OCI-M2 (cell line): ENCODE measurements at regions not wholly inside any gene's neighbourhood (a gene's known extent, or its start where the extent isn't known, plus 50 kb on each side); places are given as distances from the start of the nearest gene placed in this dataset.

Source experiments
- DNase-seq: peaks from one replicate; lab custom pipeline; 2025; ENCODE audit not compliant: unreplicated experiment; lab: John Stamatoyannopoulos, UW

DNA sequence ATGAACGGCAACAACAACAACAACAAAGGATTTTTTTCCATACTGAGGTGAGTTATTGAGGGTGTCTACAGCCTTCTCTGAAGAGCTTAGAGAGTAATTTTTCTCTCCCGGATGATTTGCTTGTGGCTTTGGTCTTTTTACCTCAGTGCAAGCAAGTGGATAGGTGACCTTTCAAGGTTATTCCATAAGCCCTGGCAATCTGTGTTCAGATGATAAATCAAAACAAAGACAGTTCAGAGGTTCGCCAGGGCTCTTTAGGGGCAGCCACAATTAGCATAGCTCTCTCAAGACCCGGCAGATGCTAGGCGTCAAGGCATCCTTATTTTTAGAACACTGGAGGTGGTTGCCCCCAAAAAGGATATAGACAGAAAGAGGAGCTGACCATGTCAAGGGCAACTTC lies 417.9 kb upstream of the C9orf72 start:
- no peak for DNase-seq

DNA sequence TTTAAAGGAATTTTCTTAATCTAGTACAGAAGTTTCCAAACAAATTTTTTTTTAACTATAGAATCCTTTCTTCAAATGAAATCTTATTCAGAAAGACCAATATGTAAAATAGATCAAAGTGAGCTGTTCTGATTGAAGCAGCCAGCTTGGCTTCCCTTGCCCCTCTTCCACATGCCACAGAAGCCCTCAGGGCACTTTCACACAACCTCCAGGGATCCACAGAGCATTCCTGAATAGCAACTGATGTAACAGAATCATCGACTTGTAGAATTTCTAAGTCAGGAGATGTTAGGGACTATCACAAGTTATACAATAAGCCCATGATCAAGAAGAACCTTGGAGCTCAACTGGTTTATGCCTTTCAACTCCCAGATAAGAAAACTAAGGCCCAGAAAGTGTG lies 427.8 kb upstream of the C9orf72 start:
- no peak for DNase-seq

DNA sequence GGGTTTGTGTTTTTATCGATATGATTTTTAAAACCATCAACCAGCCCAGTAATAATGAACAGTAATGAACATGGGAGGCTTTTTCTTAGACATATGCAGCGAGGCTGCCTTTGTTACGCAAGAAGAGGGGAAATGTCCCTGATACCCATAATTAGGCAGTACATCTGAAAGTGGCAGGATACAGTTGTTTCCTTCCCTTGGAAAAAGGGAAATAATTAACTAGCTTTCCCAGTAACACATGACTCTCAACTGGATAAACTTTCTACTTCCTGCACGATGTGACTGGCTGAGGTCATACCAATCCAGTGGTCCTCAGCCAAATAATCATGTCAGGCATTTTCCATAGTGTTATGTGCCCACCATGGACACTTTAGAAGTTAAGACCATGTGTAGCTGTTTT lies 431.6 kb upstream of the C9orf72 start:
- DNase-seq = no peak

DNA sequence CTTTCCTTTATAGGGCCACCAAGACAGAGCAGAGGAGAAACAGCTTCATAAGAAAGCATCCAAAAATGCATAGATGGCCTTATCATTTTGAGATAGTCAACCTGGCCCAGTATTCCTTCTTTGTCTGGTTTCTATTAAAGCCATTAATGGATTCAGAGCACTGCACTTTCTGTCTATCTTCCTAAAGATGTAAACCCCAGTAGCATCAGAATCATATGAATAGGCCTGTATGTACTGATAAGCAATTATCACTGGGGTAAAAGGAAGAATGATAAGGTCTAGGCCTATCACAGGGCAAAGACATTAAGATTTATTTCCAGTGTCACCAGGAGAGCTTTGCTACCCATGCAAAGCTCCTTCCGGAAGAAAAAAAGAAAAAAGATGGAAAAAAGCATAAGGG lies 432.5 kb upstream of the C9orf72 start:
- DNase-seq = no peak

DNA sequence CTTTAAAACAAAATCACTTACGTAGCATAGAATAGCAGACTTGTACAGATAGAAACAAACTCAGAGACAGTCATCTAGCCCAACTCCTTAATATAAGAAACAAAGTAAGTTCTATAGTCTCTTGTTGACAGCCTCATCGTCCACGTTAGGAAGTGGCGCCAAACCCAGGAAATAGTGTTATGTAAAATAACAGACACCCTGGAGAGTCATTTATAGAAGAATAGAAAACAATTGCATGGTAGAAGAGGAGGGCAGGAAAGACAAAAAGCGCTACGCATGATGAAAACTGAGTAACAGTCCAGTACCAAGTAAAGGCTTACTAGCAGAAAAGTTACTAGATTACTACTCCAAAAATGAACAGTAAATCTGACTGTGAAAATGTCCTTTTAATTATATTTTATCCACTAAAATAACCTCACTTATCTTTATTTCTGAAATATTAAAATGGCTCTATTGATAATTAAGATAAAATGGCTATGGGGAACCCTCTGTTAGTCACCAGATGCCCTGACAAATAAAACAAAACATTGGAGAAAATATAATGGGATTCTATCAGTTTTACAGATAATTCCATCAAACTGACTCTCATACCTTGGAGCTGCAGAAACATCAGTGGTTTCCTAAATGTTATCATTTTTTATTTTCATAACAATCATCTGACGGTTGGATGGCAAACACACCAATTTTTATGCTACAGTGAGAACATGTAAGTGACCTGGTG lies 434.0 kb upstream of the C9orf72 start:
- no peak for DNase-seq

DNA sequence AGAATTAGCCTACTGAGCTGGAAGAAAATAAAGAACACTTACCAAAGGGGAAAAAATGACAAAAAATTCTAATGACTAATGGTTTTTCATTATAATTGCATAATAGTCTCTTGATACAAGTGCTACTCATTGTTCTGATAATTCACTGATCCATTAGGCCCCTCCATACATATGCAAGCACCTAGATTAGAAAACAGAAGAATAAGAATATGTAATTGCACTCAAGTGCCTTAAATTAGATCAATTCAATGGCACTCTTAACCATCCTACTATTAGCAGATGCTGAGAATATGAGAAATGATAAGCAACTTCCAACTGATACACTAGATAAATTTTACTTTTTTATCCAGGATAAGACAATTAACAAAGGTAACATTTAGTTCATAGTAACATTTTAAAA lies 440.9 kb upstream of the C9orf72 start:
- no peak for DNase-seq

DNA sequence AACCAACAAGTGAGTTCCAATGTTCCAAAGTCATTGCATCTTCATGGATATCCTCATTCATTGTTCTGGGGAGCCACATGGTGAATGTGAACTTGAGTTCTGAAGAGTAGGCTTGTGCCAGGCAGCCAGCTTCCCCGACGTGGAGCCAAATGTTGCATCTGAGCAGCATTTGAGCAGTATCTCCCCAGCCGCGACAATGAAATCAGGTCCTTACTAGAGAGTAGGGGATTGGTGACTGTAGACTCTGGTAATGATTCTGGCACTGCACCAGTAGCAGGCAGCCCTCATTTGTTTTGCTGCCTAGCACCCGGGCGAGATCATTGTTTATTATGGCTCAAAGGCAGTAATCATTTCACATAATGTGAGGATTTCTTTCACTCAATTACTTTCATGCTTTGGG lies 451.4 kb upstream of the C9orf72 start:
- no peak for DNase-seq

DNA sequence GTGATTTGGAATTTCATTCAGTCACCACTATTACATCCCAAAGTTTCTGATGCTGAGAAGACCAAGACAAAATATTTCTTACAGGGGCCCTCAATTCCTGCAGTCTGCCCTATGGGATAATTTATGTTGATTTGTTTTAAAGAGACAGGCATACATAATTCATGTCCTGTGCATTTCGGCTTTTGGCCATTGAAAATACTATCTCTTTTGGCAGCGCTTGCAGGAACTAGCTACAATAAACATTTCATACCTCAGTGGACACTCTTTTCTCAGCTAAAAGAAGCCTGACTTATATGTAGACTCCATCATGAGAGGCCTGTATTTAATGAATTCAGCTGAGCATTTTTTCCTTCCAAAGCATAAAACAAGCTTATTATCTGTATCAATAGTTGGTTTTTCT lies 451.9 kb upstream of the C9orf72 start:
- no peak for DNase-seq

DNA sequence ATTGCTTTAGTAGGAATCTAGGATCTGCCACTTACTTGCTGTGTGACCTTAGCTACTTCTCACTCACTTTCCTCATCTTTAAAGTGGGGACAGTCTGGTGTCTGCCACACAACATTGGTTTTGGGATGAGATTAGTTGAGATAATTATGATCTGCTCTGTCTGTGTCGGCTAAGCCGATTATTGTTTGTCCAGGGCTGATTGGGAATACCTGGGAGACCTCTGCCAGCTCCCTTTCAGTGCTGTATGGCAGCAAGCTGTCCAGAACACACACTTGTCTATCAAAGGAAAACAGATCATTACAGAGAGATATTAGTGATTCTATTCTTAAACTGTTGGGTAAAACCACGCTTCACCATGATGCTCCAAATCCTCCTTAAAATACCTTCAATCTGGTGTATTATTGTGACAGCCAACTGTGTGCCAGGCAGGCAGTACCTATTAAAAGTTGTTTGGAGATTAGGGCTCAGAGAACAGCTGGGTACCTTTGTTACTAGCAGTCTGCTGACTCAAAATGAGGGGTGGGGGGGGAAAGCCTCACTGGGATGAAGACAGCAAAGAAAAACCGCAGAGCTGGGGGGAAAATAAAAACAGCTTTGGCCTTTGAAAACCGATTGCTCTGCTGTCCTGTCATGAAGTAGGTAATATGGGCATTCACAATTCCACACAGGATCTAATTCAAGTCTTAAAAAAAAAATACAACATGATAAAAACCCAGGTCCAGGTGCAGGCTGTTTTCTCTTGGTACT lies 458.4 kb upstream of the C9orf72 start:
- no peak for DNase-seq

DNA sequence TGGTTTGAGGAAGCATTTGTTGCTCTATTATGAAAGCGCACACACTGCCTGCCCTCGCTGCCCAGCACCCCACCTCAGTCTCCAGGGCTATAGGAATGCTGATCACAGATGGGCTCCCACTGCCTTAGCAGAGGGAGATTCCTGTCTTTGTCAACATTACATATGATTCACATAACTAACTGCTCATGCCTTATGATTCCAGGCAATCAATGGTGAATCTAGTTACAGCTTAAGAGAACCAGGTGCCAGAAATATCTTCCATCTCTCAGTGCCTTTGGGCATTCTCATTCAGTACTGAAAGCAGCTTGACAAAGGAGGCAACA lies 458.9 kb upstream of the C9orf72 start:
- DNase-seq = no peak

DNA sequence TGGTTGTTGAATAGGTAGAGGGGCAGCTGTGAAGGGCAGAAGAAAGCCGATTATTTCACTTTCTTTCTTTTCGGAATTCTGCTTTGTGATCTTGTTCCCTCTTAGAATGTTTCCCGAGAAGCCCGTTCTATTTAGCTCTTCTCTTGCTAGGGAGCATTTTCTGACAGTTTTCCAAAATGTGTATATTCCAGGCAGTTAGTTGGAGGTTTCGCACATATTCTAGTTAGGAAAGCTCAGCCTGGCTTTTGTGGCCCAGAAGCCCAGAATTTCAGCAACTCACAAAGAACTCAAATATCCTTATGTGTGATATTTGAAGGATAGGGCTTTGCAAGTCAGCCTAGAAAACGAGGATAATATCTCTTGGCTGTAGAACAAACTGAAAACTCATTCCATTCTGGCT lies 461.0 kb upstream of the C9orf72 start:
- no peak for DNase-seq

DNA sequence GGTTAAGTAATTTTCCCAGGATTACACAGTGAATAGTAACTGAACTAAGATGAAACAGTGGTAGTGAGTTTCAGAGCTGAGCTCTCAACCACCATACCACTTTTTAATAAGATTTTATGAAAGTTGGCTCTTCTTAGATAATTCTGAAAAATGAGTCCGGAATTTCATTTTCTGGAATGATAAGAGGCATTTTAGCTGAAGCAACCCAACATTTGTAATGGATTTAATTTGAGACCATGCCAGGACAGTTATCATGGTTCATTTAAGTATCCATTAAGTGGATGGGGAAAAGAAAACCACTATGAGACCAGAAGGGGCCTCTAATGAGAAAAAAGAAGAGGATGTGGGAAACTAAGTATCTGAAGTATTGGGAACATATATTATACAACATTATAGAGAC lies 464.7 kb upstream of the C9orf72 start:
- no peak for DNase-seq

DNA sequence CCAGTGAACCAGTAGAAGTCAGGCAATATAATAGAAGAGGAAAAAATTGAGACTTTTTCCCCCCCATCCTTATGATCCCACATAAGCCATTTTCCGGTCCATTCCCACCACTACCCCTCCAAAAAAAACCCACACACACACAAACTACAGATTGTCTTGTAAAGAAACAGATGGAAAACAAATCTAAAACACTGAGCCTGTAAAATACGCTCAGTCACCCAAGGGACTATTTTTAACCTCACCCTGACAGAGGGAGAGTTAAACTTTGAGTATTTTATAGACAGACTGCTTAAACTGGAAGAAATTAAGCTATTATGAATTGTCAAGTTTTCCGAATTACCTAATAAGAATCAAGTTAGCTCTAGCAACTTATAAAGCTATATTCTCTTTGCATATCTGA lies 471.8 kb upstream of the C9orf72 start:
- DNase-seq = no peak

DNA sequence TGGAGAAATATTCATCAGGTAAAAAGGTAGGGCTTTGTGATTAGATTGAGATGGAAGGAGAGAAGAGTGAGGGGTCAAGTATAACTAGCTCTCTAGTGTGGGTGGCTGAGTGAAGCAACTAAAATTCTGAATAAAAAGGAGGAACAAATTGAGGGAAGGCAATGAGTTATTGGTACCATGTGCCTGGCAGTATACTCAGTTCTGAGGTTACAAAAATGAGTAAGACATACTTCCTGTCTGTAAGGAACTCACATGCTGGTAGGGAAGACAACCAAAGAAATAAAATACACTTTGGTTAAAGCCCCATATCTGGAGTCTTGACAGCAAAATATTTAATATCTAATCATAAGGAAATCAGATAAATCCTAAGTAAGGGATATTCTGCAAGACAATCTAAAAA lies 476.8 kb upstream of the C9orf72 start:
- no peak for DNase-seq

DNA sequence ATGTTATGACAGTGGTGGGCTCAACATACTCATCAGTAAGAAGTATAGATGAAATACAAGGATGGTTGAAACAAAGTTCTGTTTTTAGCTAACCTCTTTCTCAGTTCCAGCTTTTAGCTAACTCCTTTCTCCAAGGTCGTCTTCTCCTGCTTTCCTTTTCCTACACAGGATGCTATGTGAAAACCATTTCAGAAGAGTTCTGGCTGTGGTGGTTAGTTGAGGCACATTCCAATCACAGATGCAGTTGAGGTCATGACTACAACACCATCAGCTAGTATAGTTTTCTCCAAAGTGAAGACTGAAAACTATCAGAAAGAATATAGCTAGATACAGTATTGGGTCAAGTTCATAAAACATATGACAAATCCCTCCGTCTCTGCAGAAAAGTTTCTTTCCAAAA lies 477.7 kb upstream of the C9orf72 start:
- DNase-seq = no peak

DNA sequence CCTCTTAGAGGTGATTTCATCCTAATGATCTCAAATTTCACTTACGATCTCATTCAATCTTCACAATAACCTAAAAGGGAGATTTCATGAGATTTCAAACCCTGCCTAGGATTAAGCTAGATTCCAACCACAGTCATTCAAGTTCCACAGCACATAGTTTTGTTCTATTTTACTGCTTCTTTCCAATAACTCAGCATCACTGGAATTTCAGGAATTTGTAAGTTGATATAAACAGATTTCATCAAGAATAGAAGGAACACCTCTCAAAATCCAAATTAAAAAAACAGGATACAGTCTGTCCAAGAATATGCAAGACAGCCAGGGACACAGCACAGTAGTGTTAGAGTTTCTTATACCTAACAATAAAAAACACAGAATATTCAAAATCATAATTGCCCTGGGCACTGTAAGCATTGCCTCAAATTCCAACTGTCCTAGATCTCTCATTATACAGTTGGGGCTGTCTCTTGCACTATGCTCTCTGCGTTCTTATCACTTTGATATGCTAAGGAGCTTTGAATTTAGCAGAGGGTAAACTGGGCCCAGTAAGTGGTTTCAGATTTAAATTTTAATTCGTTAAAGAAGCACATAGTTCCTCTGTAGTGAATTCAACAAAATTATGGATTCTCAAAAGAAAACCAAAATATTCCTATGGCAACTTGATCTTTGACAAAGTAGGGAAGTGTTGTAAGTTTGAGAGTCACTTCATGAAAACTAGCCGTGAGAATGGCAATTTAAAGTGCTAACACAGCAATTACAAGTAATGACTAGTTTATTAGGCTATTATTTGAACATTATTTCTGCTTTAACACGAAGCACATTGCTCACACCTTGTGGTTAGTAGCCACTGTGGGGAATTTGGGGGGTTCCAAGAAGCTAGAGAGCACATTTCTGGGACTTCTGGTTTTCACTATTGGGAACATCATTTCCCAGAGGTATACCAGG lies 478.6 kb upstream of the C9orf72 start:
- DNase-seq = no peak

DNA sequence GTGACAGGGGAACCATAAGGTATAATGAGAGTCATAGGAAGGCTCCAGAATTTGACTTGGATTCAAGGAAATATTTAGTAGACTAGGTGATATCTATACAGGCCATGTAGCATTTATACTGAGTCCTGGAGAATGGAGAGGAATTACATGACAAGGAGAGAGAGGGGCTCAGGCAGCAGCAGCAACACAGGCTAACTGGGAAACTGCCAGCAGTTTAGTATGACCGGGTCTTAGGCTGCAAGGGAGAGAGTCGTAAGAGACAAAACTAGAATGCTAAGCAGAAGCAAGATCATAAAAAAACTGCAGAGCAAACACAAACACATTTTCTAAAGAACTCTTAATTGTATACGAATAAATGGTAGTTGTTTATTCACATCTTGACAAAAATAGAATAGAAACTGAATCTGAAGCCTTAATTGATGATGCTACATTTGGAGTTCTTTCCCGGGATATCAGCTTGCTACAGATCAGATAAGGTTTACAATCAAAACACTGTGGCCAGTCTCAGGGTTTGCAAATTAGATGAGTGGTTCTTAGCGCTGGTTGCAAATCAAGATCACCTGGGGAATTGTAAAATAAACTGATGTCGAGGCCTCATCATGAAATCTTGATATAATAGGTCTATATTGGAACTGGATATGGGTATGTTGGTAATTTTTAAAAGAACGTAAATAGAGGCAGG lies 480.0 kb upstream of the C9orf72 start:
- DNase-seq = no peak

DNA sequence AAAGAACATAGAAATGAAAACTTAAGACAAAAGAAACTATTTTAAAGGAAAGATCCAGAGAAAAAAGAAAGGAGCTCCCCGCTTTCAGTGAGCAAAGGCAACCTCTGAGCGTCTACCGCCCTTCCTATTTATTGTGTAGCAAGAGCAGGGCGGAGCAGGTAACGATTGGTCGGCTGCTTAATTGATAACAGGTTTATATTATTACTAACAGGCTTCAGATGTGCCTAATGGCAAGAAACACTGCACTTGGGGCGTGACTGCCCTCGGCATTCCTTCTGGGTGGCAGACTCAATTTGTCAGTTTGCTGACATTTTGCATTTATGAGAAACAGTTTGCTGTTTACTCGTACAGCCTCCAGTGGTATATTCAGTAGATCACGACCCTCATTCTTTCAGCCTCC lies 482.7 kb upstream of the C9orf72 start:
- no peak for DNase-seq

DNA sequence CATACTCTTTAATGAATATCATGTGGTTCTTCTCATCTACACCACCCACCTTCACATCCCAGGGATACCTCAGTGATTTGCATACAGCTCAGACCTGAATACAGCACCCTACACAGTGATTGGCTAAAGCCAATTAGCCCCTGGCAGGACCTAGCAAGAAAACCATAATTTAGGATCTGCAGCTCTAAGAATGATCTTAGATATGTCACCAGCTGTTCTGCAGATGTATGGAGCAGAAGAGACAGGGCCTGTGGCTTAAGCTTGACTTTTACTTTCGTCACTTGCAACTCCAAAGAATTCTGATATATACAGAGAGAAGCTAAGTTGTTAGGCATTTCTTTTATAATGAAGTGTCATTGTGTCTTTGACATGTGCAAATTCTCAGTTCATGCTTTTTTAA lies 483.2 kb upstream of the C9orf72 start:
- no peak for DNase-seq

DNA sequence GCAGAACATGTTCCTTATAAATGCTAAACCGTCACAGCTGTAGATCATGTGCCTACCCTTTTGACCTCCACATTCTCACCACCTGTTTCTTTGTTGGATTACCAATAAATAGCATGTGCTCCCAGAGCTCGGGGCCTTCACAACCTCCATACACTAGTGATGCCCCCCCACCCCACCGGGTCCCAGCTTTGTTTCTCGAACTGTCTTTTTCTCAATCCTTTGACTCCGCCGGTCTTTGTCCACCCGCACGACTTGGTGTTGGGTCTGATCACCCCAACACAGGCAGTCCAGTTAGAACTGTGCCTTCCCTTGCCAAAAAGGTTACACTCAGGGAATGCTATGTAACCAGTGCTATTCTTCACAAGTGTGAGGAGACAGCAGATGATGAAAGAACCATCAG lies 485.9 kb upstream of the C9orf72 start:
- DNase-seq = no peak

DNA sequence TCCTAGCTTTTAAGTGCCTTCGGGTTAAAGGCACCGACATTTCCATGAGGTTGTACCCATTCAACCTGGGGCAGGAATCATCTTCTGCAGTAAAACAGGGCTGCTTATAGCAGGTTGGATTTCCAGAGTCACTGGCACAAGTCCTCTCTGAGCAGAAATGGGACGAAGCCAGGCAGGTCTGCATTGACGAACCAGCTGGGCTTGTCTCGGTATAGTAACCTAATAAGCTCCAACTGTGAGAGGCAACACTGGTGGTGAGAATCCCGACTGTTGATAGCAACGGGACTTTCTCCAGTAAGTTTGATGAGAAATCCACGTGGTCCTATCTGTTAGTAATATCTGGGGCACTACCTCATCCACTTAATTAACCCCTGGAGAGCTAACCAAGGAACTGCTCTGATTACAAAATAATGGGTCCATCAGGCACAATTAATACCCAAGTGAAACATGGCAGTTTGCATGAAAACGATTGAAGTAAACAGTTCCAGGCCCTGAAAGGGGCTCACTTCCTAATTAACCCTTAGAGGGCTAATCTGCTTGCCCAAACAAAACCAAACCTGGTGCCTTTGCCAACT lies 491.0 kb upstream of the C9orf72 start:
- no peak for DNase-seq
